H1 (cell line): ENCODE measurements at regions not wholly inside any gene's neighbourhood (a gene's known extent, or its start where the extent isn't known, plus 50 kb on each side); places are given as distances from the start of the nearest gene placed in this dataset.

Experiments used
- CEBPB ChIP-seq: IDR thresholded peaks from 2 replicates; pipeline ENCODE4 v1.6.1; 2012; ENCODE audit warnings: low read depth, low read length
- EP300 ChIP-seq, 2 experiments: IDR thresholded peaks; 1 replicate in 1 of 2; 2 replicates in 1 of 2; pipeline ENCODE4 v1.6.1; 2011 to 2012; ENCODE audit warnings: low read depth in 2 of 2, low read length in 2 of 2, mild to moderate bottlenecking in 2 of 2, borderline replicate concordance in 1 of 2, inconsistent platforms in 1 of 2, moderate library complexity in 1 of 2
- POLR2A ChIP-seq, 2 experiments: IDR thresholded peaks; 1 replicate in 1 of 2; 2 replicates in 1 of 2; pipeline ENCODE4 v1.6.1; 2011; ENCODE audit warnings: low read depth in 2 of 2, low read length in 2 of 2, mild to moderate bottlenecking in 2 of 2; ENCODE audit errors: control extremely low read depth in 1 of 2
- POLR2AphosphoS5 ChIP-seq: IDR thresholded peaks from 2 replicates; pipeline ENCODE4 v1.6.1; 2011; ENCODE audit warnings: low read depth, low read length
- SP2 ChIP-seq: IDR thresholded peaks from 2 replicates; pipeline ENCODE4 v1.6.1; 2012; ENCODE audit warnings: mild to moderate bottlenecking, low read length, inconsistent platforms
- SRF ChIP-seq: IDR thresholded peaks from 2 replicates; pipeline ENCODE4 v1.6.1; 2011; ENCODE audit warnings: mild to moderate bottlenecking, low read depth, low read length, moderate library complexity
- TEAD4 ChIP-seq: IDR thresholded peaks from 2 replicates; pipeline ENCODE4 v1.6.1; 2012; ENCODE audit warnings: low read depth, low read length, inconsistent platforms, mixed read lengths
- YY1 ChIP-seq: IDR thresholded peaks from 2 replicates; pipeline ENCODE4 v1.6.1; 2011; ENCODE audit warnings: low read depth, mild to moderate bottlenecking, low read length
- TF ChIP-seq, protein P1 (sequence below), 3 experiments: IDR thresholded peaks; 1 replicate in 2 of 3; 2 replicates in 1 of 3; pipeline versions ENCODE4 v1.5.1 to v1.6.1; 2011; ENCODE audit warnings: low read length in 3 of 3, mild to moderate bottlenecking in 3 of 3, inconsistent platforms in 2 of 3, low read depth in 1 of 3, moderate library complexity in 1 of 3; ENCODE audit not compliant: insufficient read depth in 1 of 3; ENCODE audit errors: control extremely low read depth in 1 of 3

DNA sequence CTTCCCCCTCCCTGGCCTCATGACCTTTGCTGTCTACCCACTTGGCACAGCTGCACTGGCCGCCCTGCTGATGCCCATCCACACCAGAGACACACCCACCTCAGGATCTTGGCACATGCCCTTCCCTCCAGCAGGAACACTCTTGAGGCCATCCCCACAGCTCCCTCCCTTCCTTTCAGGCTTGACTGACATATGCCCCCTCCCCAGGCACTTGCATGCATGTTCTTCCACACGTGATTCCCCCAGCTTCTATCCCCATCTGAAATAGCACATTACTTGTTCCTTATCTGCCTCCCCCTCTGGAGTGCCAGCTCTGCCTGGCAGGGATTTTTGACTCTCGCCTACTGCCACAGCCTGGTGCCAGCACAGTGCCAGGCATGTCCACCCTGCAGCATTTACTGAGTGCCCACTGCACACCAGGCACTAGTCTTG, 98.5 kb upstream of the SLC25A33 start:
- TF ChIP-seq POLR2A (IDR thresholded peaks at IDR 0.05; ENCODE audit: control extremely low read depth in 1 of 2, low read depth in 2 of 2, low read length in 2 of 2) = no peak
- TF ChIP-seq POLR2AphosphoS5 = no peak
- TF ChIP-seq TEAD4 = no peak
- TF ChIP-seq, protein P1, sequence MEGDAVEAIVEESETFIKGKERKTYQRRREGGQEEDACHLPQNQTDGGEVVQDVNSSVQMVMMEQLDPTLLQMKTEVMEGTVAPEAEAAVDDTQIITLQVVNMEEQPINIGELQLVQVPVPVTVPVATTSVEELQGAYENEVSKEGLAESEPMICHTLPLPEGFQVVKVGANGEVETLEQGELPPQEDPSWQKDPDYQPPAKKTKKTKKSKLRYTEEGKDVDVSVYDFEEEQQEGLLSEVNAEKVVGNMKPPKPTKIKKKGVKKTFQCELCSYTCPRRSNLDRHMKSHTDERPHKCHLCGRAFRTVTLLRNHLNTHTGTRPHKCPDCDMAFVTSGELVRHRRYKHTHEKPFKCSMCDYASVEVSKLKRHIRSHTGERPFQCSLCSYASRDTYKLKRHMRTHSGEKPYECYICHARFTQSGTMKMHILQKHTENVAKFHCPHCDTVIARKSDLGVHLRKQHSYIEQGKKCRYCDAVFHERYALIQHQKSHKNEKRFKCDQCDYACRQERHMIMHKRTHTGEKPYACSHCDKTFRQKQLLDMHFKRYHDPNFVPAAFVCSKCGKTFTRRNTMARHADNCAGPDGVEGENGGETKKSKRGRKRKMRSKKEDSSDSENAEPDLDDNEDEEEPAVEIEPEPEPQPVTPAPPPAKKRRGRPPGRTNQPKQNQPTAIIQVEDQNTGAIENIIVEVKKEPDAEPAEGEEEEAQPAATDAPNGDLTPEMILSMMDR (IDR thresholded peaks at IDR 0.05; ENCODE audit: control extremely low read depth in 1 of 3, insufficient read depth in 1 of 3, low read depth in 1 of 3, low read length in 3 of 3) = no peak
- no peak for TF ChIP-seq YY1
- no peak for TF ChIP-seq SP2
- TF ChIP-seq EP300 (IDR thresholded peaks at IDR 0.05; ENCODE audit: borderline replicate concordance in 1 of 2, low read depth in 2 of 2, low read length in 2 of 2) = no peak
- no peak for TF ChIP-seq SRF
- no peak for TF ChIP-seq CEBPB
